ENCODE measurements at regions not wholly inside any gene's neighbourhood (a gene's known extent, or its start where the extent isn't known, plus 50 kb on each side); places are given as distances from the start of the nearest gene placed in this dataset.

GRCh38 chr2:155519529-155520130 lies 812.9 kb downstream of the NR4A2 start:
- POLR2A ChIA-PET, result no interaction called here
- Mint-ChIP-seq H3K9me3 (no peaks in the 10 kb centered on the region), H3K4me3 (no peak overlapping the region), H3K36me3 (ENCODE audit: low read depth) (no peaks in the 10 kb centered on the region), H3K27me3 (no peaks in the 10 kb centered on the region), H3K4me1 (no peaks in the 10 kb centered on the region), H3K27ac (no peak overlapping the region)
- no peak for TF ChIP-seq CTCF (IDR thresholded peaks at IDR 0.05)
- CTCF ChIA-PET, result no interaction called here
- ATAC-seq (ENCODE audit: low read depth) (no peak), DNase-seq (no peak)
- intact Hi-C loops (cut with micrococcal nuclease), result no loop called here

GRCh38 chr2:155518094-155518493 lies 814.4 kb downstream of the NR4A2 start:
- no peaks in the 10 kb centered on the region for H3K4me1 Mint-ChIP-seq
- intact Hi-C loops (cut with micrococcal nuclease), result no loop called here
- no peaks in the 10 kb centered on the region for H3K36me3 Mint-ChIP-seq (ENCODE audit: low read depth)
- H3K4me3 Mint-ChIP-seq, result no peak overlapping the region
- H3K9me3 Mint-ChIP-seq, result no peaks in the 10 kb centered on the region
- no peak overlapping the region for H3K27ac Mint-ChIP-seq
- DNase-seq, result no peak
- POLR2A ChIA-PET, result no interaction called here
- no peaks in the 10 kb centered on the region for H3K27me3 Mint-ChIP-seq
- no peak for TF ChIP-seq CTCF (IDR thresholded peaks at IDR 0.05)
- no peak for ATAC-seq (ENCODE audit: low read depth)
- CTCF ChIA-PET, result no interaction called here

- H3K4me3 Mint-ChIP-seq, result no peak overlapping the region
- intact Hi-C loops (cut with micrococcal nuclease), result no loop called here
- H3K4me1 Mint-ChIP-seq, result no peaks in the 10 kb centered on the region
- H3K36me3 Mint-ChIP-seq (ENCODE audit: low read depth), result no peaks in the 10 kb centered on the region
- DNase-seq, result no peak
- ChIA-PET CTCF (no interaction called here), POLR2A (no interaction called here)
- no peak for TF ChIP-seq CTCF (IDR thresholded peaks at IDR 0.05)
- no peaks in the 10 kb centered on the region for H3K9me3 Mint-ChIP-seq
- H3K27ac Mint-ChIP-seq, result no peak overlapping the region
- H3K27me3 Mint-ChIP-seq, result no peaks in the 10 kb centered on the region
- ATAC-seq (ENCODE audit: low read depth), result no peak
These were observed 815.2 kb downstream of the NR4A2 start for GRCh38 chr2:155517362-155517761.

GRCh38 chr2:155513248-155513647 lies 814.8 kb downstream of the KCNJ3 start:
- Mint-ChIP-seq H3K4me1 (no peaks in the 10 kb centered on the region), H3K27me3 (no peaks in the 10 kb centered on the region), H3K9me3 (no peaks in the 10 kb centered on the region), H3K36me3 (ENCODE audit: low read depth) (no peaks in the 10 kb centered on the region), H3K4me3 (no peak overlapping the region), H3K27ac (no peak overlapping the region)
- ChIA-PET CTCF (no interaction called here), POLR2A (no interaction called here)
- ATAC-seq (ENCODE audit: low read depth), result no peak
- intact Hi-C loops (cut with micrococcal nuclease), result no loop called here
- TF ChIP-seq CTCF (IDR thresholded peaks at IDR 0.05), result no peak
- no peak for DNase-seq

- no peaks in the 10 kb centered on the region for H3K27me3 Mint-ChIP-seq
- no peak overlapping the region for H3K27ac Mint-ChIP-seq
- CTCF ChIA-PET, result no interaction called here
- no peaks in the 10 kb centered on the region for H3K4me1 Mint-ChIP-seq
- no peak for DNase-seq
- intact Hi-C loops (cut with micrococcal nuclease), result no loop called here
- TF ChIP-seq CTCF (IDR thresholded peaks at IDR 0.05), result no peak
- H3K9me3 Mint-ChIP-seq, result peaks cover 2% of the 10 kb centered on the region
- no peak overlapping the region for H3K4me3 Mint-ChIP-seq
- POLR2A ChIA-PET, result no interaction called here
- no peak for ATAC-seq (ENCODE audit: low read depth)
- no peaks in the 10 kb centered on the region for H3K36me3 Mint-ChIP-seq (ENCODE audit: low read depth)
These were observed 804.3 kb downstream of the KCNJ3 start for GRCh38 chr2:155502766-155503165.

Data from activated B cell treated with CpG ODN at 0.5 μM for 24 hours (primary cell).